GM23338 (cell line): ENCODE measurements at regions not wholly inside any gene's neighbourhood (a gene's known extent, or its start where the extent isn't known, plus 50 kb on each side); places are given as distances from the start of the nearest gene placed in this dataset.

Experiments
- ATAC-seq: fragments of 200-7000 bp; cut with Tn5 transposase; 3 replicates; pipeline ENCODE4 v1.9.1; 2020
- DNase-seq: peaks from one replicate; pipeline ENCODE4 v3.0.0-alpha.2; 2015; ENCODE audit warnings: low spot score
- H2AFZ ChIP-seq: fragments of 200-600 bp; sonication (generic); 2 replicates; pipeline ENCODE4 v1.8.0; 2016; ENCODE audit warnings: antibody characterized with exemption, mild to moderate bottlenecking, moderate library complexity
- H3F3A ChIP-seq: fragments of 200-600 bp; sonication (generic); replicated peaks from 2 replicates; pipeline ENCODE4 v1.8.0; 2017; ENCODE audit warnings: antibody characterized with exemption, mixed run types, low read depth
- H3K27ac ChIP-seq: fragments of 200-600 bp; sonication (generic); 2 replicates; pipeline ENCODE4 v1.6.1; 2016; ENCODE audit warnings: low read depth
- H3K27me3 ChIP-seq: fragments of 200-600 bp; sonication (generic); 2 replicates; pipeline ENCODE4 v1.8.0; 2016; ENCODE audit warnings: mild to moderate bottlenecking, mixed run types, moderate library complexity; ENCODE audit not compliant: insufficient read depth
- H3K36me3 ChIP-seq: fragments of 200-600 bp; sonication (generic); 2 replicates; pipeline ENCODE4 v1.8.0; 2016; ENCODE audit warnings: mild to moderate bottlenecking; ENCODE audit not compliant: insufficient read depth
- H3K4me1 ChIP-seq: fragments of 200-600 bp; sonication (generic); 2 replicates; pipeline ENCODE4 v1.8.0; 2016; ENCODE audit warnings: mild to moderate bottlenecking, moderate library complexity; ENCODE audit not compliant: insufficient read depth
- H3K4me2 ChIP-seq: fragments of 200-600 bp; sonication (generic); 2 replicates; pipeline ENCODE4 v1.7.1; 2017; ENCODE audit warnings: mixed run types
- H3K4me3 ChIP-seq: fragments of 200-600 bp; sonication (generic); 2 replicates; pipeline ENCODE4 v1.6.1; 2016; ENCODE audit warnings: mixed run types
- H3K79me2 ChIP-seq: fragments of 200-600 bp; sonication (generic); replicated peaks from 2 replicates; pipeline ENCODE4 v1.8.0; 2017; ENCODE audit warnings: mild to moderate bottlenecking; ENCODE audit not compliant: insufficient read depth
- H3K9me2 ChIP-seq: fragments of 200-600 bp; sonication (generic); 2 replicates; pipeline ENCODE4 v1.8.0; 2017; ENCODE audit not compliant: insufficient read depth
- H4K20me1 ChIP-seq: fragments of 200-600 bp; sonication (generic); replicated peaks from 2 replicates; pipeline ENCODE4 v1.8.0; 2017; ENCODE audit warnings: mild to moderate bottlenecking; ENCODE audit not compliant: insufficient read depth
- H3K27ac Mint-ChIP-seq: 2 replicates; pipeline ENCODE4 v1.8.0; 2020; ENCODE audit warnings: inconsistent platforms, mild to moderate bottlenecking, moderate library complexity, mixed read lengths
- H3K27me3 Mint-ChIP-seq: 3 replicates; pipeline ENCODE4 v1.8.0; 2022; ENCODE audit warnings: low read depth, mild to moderate bottlenecking, moderate library complexity, mixed read lengths, inconsistent platforms; ENCODE audit not compliant: insufficient read depth, poor library complexity
- H3K36me3 Mint-ChIP-seq: 3 replicates; pipeline ENCODE4 v1.8.0; 2021; ENCODE audit warnings: low read depth, mild to moderate bottlenecking, inconsistent platforms, moderate library complexity, mixed read lengths
- H3K4me1 Mint-ChIP-seq: 3 replicates; pipeline ENCODE4 v1.8.0; 2020; ENCODE audit warnings: mild to moderate bottlenecking, inconsistent platforms, mixed read lengths
- H3K4me3 Mint-ChIP-seq: 3 replicates; pipeline ENCODE4 v1.8.0; 2021; ENCODE audit warnings: moderate library complexity, mild to moderate bottlenecking, inconsistent platforms, mixed read lengths
- H3K9me3 Mint-ChIP-seq: 3 replicates; pipeline ENCODE4 v1.8.0; 2020; ENCODE audit warnings: moderate library complexity, mild to moderate bottlenecking, inconsistent platforms, mixed read lengths
- EZH2 ChIP-seq: fragments of 200-600 bp; sonication (generic); IDR thresholded peaks from one replicate; pipeline ENCODE4 v1.8.0; 2017; ENCODE audit warnings: antibody characterized with exemption, mild to moderate bottlenecking, low read depth; ENCODE audit not compliant: unreplicated experiment
- EZH2phosphoT487 ChIP-seq: fragments of 200-600 bp; sonication (generic); IDR thresholded peaks from one replicate; pipeline ENCODE4 v1.8.1; 2018; ENCODE audit warnings: antibody characterized with exemption; ENCODE audit not compliant: unreplicated experiment
- JUNB ChIP-seq: IDR thresholded peaks from one replicate; pipeline ENCODE4 v1.6.1; 2016; ENCODE audit warnings: antibody characterized with exemption; ENCODE audit not compliant: unreplicated experiment
- POLR2AphosphoS5 ChIP-seq: IDR thresholded peaks from 2 replicates; pipeline ENCODE4 v1.6.1; 2016; ENCODE audit warnings: antibody characterized with exemption, low read depth
- REST ChIP-seq: IDR thresholded peaks from one replicate; pipeline ENCODE4 v1.6.1; 2018; ENCODE audit warnings: antibody characterized with exemption; ENCODE audit not compliant: unreplicated experiment
- ZNF114 ChIP-seq: fragments of 250-450 bp; sonication (Bioruptor Pico); IDR thresholded peaks from 2 replicates; pipeline ENCODE4 v1.5.0; 2020; ENCODE audit warnings: mild to moderate bottlenecking, moderate library complexity
- TF ChIP-seq, protein P1 (sequence below), 2 experiments: fragments of 200-600 bp in 1 of 2; sonication (generic) in 1 of 2; conservative IDR thresholded peaks; 2 replicates each; pipeline versions ENCODE4 v1.5.1 to v1.6.1; 2016 to 2017; ENCODE audit warnings: antibody characterized with exemption in 2 of 2, low read depth in 2 of 2, mild to moderate bottlenecking in 2 of 2, moderate library complexity in 1 of 2

DNA sequence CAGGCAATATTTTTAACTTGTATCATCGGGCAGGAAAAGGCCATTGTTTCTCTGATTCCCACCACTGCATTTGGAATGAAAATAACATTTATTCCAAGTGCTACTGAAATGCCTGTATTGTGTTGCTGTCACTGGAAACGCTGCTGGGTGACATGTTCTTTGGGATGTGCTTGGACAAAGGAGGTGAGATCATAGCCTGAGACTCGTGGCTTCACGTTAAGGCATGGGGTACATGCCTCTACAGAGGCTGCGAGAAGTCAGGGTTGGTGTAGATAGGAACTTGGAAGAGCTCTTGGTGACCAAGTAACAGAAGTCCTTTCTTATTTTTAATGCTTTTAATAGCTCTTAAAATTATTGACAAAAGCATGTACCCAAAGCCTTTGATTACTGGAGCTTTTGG lies 58.8 kb upstream of the MAF start:
- Mint-ChIP-seq H3K27me3 (no peaks in the 10 kb centered on the region), H3K27ac (no peak overlapping the region), H3K9me3 (peaks cover 12% of the 10 kb centered on the region; the same call in 2 of the 3 replicates), H3K36me3 (peaks cover 3% of the 10 kb centered on the region; the same call in 1 of the 3 replicates), H3K4me1 (peaks cover 4% of the 10 kb centered on the region; the same call in 2 of the 3 replicates), H3K4me3 (no peak overlapping the region)
- Histone ChIP-seq H3K4me2 (no peak overlapping the region), H3K9me2 (peaks cover 8% of the 10 kb centered on the region; the same call in 1 of the 2 replicates), H3K27me3 (no peaks in the 10 kb centered on the region), H3F3A (no peaks in the 10 kb centered on the region), H4K20me1 (no peaks in the 10 kb centered on the region), H3K4me1 (no peaks in the 10 kb centered on the region), H3K36me3 (no peaks in the 10 kb centered on the region), H3K79me2 (no peaks in the 10 kb centered on the region), H2AFZ (no peak overlapping the region), H3K4me3 (no peak overlapping the region), H3K27ac (no peak overlapping the region)
- no peak for DNase-seq
- no peak for ATAC-seq
- TF ChIP-seq POLR2AphosphoS5 (no peak), EZH2 (no peak), REST (no peak)

DNA sequence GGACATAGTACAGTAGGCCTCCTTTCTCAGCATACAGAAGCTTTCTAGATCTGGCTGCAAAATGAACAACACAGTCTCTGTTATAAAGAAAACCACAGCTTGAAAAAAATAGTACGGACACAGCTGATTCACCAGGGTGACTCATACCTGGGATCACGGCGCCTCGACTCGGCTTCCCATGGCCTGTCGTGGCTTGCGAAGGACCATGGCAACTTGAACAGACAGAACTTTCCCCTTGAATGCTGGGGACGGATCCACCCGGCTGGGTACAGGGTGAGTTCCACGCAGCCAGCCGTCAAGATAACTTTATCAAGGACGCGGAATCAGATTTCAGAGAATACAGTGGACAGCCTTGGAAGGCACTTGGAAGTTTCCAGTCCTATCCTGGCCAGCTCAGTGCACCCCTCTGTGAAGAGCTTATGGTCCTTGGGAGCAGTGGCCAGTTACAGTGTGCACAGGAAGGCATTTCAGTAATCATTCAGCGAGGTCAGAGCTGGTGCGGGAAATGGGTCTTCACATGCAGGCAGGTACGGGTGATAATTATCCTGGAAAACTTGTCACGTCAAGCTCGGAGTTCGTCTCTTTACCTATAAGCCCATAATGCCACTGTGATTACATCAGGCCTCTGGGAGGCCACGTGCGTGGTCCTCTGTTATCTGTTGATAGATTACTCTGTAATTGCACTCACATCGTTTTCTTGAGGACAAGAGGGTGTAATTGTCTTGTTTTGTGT lies 57.9 kb upstream of the MAF start:
- Histone ChIP-seq H3K79me2 (no peaks in the 10 kb centered on the region), H2AFZ (no peak overlapping the region), H3K27ac (no peak overlapping the region), H3K9me2 (peaks cover 8% of the 10 kb centered on the region; the same call in 1 of the 2 replicates), H3K27me3 (no peaks in the 10 kb centered on the region), H4K20me1 (no peaks in the 10 kb centered on the region), H3K4me3 (no peak overlapping the region), H3K4me2 (no peak overlapping the region), H3F3A (no peaks in the 10 kb centered on the region), H3K36me3 (no peaks in the 10 kb centered on the region), H3K4me1 (no peaks in the 10 kb centered on the region)
- ATAC-seq = no peak
- DNase-seq = no peak
- Mint-ChIP-seq H3K36me3 (peaks cover 3% of the 10 kb centered on the region; the same call in 1 of the 3 replicates), H3K27ac (no peak overlapping the region), H3K27me3 (no peaks in the 10 kb centered on the region), H3K4me3 (no peak overlapping the region), H3K4me1 (peaks cover 4% of the 10 kb centered on the region; the same call in 2 of the 3 replicates), H3K9me3 (peaks cover 12% of the 10 kb centered on the region; the same call in 2 of the 3 replicates)
- TF ChIP-seq REST = no peak
- no peak for TF ChIP-seq EZH2phosphoT487
- TF ChIP-seq, protein P1, sequence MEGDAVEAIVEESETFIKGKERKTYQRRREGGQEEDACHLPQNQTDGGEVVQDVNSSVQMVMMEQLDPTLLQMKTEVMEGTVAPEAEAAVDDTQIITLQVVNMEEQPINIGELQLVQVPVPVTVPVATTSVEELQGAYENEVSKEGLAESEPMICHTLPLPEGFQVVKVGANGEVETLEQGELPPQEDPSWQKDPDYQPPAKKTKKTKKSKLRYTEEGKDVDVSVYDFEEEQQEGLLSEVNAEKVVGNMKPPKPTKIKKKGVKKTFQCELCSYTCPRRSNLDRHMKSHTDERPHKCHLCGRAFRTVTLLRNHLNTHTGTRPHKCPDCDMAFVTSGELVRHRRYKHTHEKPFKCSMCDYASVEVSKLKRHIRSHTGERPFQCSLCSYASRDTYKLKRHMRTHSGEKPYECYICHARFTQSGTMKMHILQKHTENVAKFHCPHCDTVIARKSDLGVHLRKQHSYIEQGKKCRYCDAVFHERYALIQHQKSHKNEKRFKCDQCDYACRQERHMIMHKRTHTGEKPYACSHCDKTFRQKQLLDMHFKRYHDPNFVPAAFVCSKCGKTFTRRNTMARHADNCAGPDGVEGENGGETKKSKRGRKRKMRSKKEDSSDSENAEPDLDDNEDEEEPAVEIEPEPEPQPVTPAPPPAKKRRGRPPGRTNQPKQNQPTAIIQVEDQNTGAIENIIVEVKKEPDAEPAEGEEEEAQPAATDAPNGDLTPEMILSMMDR (conservative IDR thresholded peaks at IDR 0.05; ENCODE audit: low read depth in 2 of 2) = no peak
- TF ChIP-seq ZNF114 (CRISPR knock-in tag) = no peak
- TF ChIP-seq JUNB = no peak
